DND-41 (cell line): ENCODE measurements at regions not wholly inside any gene's neighbourhood (a gene's known extent, or its start where the extent isn't known, plus 50 kb on each side); places are given as distances from the start of the nearest gene placed in this dataset.

Experiments
- ATAC-seq: fragments of 200-7000 bp; cut with Tn5 transposase; 3 replicates; pipeline ENCODE4 v1.9.1; 2021; ENCODE audit warnings: low read depth; ENCODE audit not compliant: insufficient read depth
- DNase-seq: peaks from one replicate; pipeline ENCODE4 v3.0.0-alpha.2; 2020
- H2AFZ ChIP-seq: 2 replicates; pipeline ENCODE4 v1.6.0; 2012; ENCODE audit warnings: low read depth, low read length
- H3K27ac ChIP-seq: 2 replicates; pipeline ENCODE4 v1.5.1; 2012; ENCODE audit warnings: low read length, inconsistent platforms
- H3K27me3 ChIP-seq: fragments of 200-600 bp; sonication (generic); 2 replicates; pipeline ENCODE4 v1.6.0; 2012; ENCODE audit warnings: low read length, mild to moderate bottlenecking, inconsistent platforms; ENCODE audit not compliant: insufficient read depth, poor library complexity
- H3K36me3 ChIP-seq: 2 replicates; pipeline ENCODE4 v1.5.1; 2012; ENCODE audit warnings: low read length, inconsistent platforms; ENCODE audit not compliant: insufficient read depth
- H3K4me1 ChIP-seq: 2 replicates; pipeline ENCODE4 v1.5.1; 2012; ENCODE audit warnings: mild to moderate bottlenecking, low read length; ENCODE audit not compliant: insufficient read depth
- H3K4me2 ChIP-seq: 2 replicates; pipeline ENCODE4 v1.6.0; 2012; ENCODE audit warnings: mild to moderate bottlenecking, moderate library complexity, low read length, inconsistent platforms; ENCODE audit not compliant: insufficient read depth
- H3K4me3 ChIP-seq, 2 experiments: fragments of 200-600 bp in 1 of 2; shearing (Covaris generic) in 1 of 2; 2 replicates each; pipeline ENCODE4 v1.5.1; 2012 to 2016; ENCODE audit warnings: inconsistent platforms in 2 of 2, low read length in 2 of 2, mild to moderate bottlenecking in 2 of 2, low read depth in 1 of 2, moderate library complexity in 1 of 2
- H3K79me2 ChIP-seq: 2 replicates; pipeline ENCODE4 v1.6.0; 2012; ENCODE audit warnings: low read length, inconsistent platforms; ENCODE audit not compliant: insufficient read depth
- H3K9ac ChIP-seq: 2 replicates; pipeline ENCODE4 v1.6.0; 2012; ENCODE audit warnings: low read depth, mild to moderate bottlenecking, inconsistent platforms, low read length, moderate library complexity
- H3K9me3 ChIP-seq: 2 replicates; pipeline ENCODE4 v1.5.1; 2012; ENCODE audit warnings: low read length, moderate library complexity, mild to moderate bottlenecking, inconsistent platforms; ENCODE audit not compliant: insufficient read depth, severe bottlenecking
- H4K20me1 ChIP-seq: 2 replicates; pipeline ENCODE4 v1.6.0; 2012; ENCODE audit warnings: low read length; ENCODE audit not compliant: insufficient read depth
- EZH2 ChIP-seq: IDR thresholded peaks from 3 replicates; pipeline ENCODE4 v1.6.1; 2012; ENCODE audit warnings: borderline replicate concordance, low read depth, mild to moderate bottlenecking, moderate library complexity, low read length, inconsistent platforms; ENCODE audit not compliant: severe bottlenecking
- TF ChIP-seq, protein P1 (sequence below): IDR thresholded peaks from 2 replicates; pipeline ENCODE4 v1.5.1; 2012; ENCODE audit warnings: borderline replicate concordance, low read length, moderate library complexity, mild to moderate bottlenecking; ENCODE audit not compliant: poor library complexity, severe bottlenecking; ENCODE audit errors: extremely low read depth

DNA sequence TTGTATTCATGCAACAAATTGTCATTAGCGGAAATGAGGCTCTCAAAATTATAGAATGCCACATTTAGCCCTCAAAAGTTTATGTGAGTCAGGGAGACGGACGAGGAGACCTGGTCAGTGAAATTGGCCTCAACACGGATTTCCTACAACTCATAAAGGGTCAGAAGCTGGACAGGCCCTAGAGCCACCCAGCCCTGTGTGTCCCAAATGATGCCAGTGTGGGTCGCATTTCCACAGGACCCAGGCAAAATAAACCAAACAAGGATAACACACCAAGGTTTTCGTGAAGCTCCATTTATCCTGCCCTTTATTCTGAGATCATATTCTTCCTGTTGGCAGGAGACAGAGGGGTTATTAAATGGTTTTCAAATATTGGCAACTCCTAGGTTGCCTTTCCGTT lies 72.0 kb upstream of the COL5A1 start:
- Histone ChIP-seq H3K4me1 (no peaks in the 10 kb centered on the region), H3K4me2 (no peak overlapping the region), H3K4me3 (no peak overlapping the region), H3K27ac (no peak overlapping the region), H3K27me3 (no peaks in the 10 kb centered on the region), H3K9ac (no peak overlapping the region), H2AFZ (no peak overlapping the region), H3K9me3 (no peaks in the 10 kb centered on the region), H3K79me2 (no peaks in the 10 kb centered on the region), H4K20me1 (no peaks in the 10 kb centered on the region), H3K36me3 (no peaks in the 10 kb centered on the region)
- DNase-seq (no peak), ATAC-seq (no peak)
- TF ChIP-seq, protein P1, sequence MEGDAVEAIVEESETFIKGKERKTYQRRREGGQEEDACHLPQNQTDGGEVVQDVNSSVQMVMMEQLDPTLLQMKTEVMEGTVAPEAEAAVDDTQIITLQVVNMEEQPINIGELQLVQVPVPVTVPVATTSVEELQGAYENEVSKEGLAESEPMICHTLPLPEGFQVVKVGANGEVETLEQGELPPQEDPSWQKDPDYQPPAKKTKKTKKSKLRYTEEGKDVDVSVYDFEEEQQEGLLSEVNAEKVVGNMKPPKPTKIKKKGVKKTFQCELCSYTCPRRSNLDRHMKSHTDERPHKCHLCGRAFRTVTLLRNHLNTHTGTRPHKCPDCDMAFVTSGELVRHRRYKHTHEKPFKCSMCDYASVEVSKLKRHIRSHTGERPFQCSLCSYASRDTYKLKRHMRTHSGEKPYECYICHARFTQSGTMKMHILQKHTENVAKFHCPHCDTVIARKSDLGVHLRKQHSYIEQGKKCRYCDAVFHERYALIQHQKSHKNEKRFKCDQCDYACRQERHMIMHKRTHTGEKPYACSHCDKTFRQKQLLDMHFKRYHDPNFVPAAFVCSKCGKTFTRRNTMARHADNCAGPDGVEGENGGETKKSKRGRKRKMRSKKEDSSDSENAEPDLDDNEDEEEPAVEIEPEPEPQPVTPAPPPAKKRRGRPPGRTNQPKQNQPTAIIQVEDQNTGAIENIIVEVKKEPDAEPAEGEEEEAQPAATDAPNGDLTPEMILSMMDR = no peak
- TF ChIP-seq EZH2 = no peak

GRCh38 chr9:134570151-134570621 lies 71.4 kb upstream of the COL5A1 start:
- Histone ChIP-seq H3K36me3 (no peaks in the 10 kb centered on the region), H4K20me1 (no peaks in the 10 kb centered on the region), H3K9ac (no peak overlapping the region), H2AFZ (no peak overlapping the region), H3K9me3 (no peaks in the 10 kb centered on the region), H3K4me3 (no peak overlapping the region), H3K4me2 (no peak overlapping the region), H3K79me2 (no peaks in the 10 kb centered on the region), H3K27me3 (no peaks in the 10 kb centered on the region), H3K27ac (no peak overlapping the region), H3K4me1 (no peaks in the 10 kb centered on the region)
- ATAC-seq = 0 out of 3 replicates have a peak, but pooled peaks have one; percentile 27
- no peak for TF ChIP-seq EZH2
- TF ChIP-seq, protein P1 = no peak
- DNase-seq = no peak

DNA sequence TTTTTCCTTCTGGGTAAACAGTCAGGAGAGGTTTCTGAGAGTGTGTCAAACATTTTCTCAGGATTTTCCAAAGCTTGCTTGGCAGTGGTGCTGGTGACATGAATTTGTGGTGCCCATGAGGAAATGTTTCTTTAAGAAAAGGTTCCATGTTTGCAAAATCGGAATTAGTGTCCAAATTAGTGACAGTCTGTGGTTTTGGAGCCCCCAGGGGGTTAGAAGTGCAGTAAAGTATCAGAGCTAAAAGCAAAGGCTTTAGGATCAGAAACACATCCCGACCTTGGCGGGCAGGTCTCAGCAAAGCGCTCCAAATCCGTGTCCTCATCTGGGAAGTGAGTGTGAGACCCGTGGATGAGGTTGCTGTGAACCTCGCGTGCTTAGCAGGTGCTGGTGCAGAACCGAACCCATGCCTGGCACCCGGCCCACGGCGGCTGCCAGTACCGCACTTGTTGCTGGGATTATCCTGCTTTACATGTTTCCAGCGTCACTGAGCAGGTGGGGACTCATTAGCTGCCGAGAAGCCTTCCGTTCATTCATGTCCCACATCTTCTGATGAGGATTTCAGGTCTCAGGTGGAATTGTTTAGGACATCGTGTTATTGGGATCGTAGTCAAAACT lies 70.8 kb upstream of the COL5A1 start:
- H3K79me2 ChIP-seq = no peaks in the 10 kb centered on the region
- TF ChIP-seq, protein P1 = no peak
- TF ChIP-seq EZH2 = no peak
- no peak for DNase-seq
- no peak overlapping the region for H2AFZ ChIP-seq
- no peaks in the 10 kb centered on the region for H3K27me3 ChIP-seq
- no peak overlapping the region for H3K9ac ChIP-seq
- no peaks in the 10 kb centered on the region for H3K9me3 ChIP-seq
- ATAC-seq = no peak
- no peak overlapping the region for H3K4me3 ChIP-seq
- no peaks in the 10 kb centered on the region for H3K36me3 ChIP-seq
- no peak overlapping the region for H3K27ac ChIP-seq
- H3K4me1 ChIP-seq = no peaks in the 10 kb centered on the region
- no peak overlapping the region for H3K4me2 ChIP-seq
- no peaks in the 10 kb centered on the region for H4K20me1 ChIP-seq
